KBM-7 (cell line): ENCODE measurements at regions not wholly inside any gene's neighbourhood (a gene's known extent, or its start where the extent isn't known, plus 50 kb on each side); places are given as distances from the start of the nearest gene placed in this dataset.
"Not testable (repeated sequence)": the region's sequence is repeated elsewhere in the genome, so short reads cannot be mapped to it uniquely, and the experiment has no call there.

ENCODE experiments used
- DNase-seq: peaks from one replicate; pipeline ENCODE4 v3.0.0-alpha.2; 2015
- in situ Hi-C: fragments of 300-500 bp; cut with MboI; formaldehyde crosslinking; loops from 2 replicates; pipeline ENCODE4 v1.14.3; 2020; ENCODE audit warnings: low sequenced_read_pairs, low pct_unique_long_range_greater_than_20kb, mixed read lengths

- no peak for DNase-seq
- in situ Hi-C loops, result no loop called here
Observed at GRCh38 chrX:2162695-2163094, 338.1 kb downstream of the DHRSX start.

- no peak for DNase-seq
- in situ Hi-C loops, result no loop called here
Observed at GRCh38 chrX:2159861-2160260, 340.9 kb downstream of the DHRSX start.

GRCh38 chrX:2159393-2159792 is 341.4 kb downstream of the DHRSX start:
- peak; percentile 92 for DNase-seq
- in situ Hi-C loops, result no loop called here

- no peak for DNase-seq
- in situ Hi-C loops, result no loop called here
Observed at GRCh38 chrX:2150722-2151121, 350.1 kb downstream of the DHRSX start.

GRCh38 chrX:2150014-2150413 is 350.8 kb downstream of the DHRSX start:
- in situ Hi-C loops, DNase-seq: not testable (repeated sequence)

- DNase-seq, in situ Hi-C loops: not testable (repeated sequence)
Observed at GRCh38 chrX:2149055-2149454, 351.7 kb downstream of the DHRSX start.

GRCh38 chrX:2147928-2148327 is 352.8 kb downstream of the DHRSX start:
- DNase-seq, result peak; percentile 87
- in situ Hi-C loops, result no loop called here

- DNase-seq, result peak; percentile 78
- in situ Hi-C loops, result no loop called here
Observed at GRCh38 chrX:2145692-2146367, 354.9 kb downstream of the DHRSX start.

- in situ Hi-C loops, result no loop called here
Observed at GRCh38 chrX:2137882-2138281, 362.9 kb downstream of the DHRSX start.

GRCh38 chrX:2136848-2137247 is 363.9 kb downstream of the DHRSX start:
- in situ Hi-C loops, result no loop called here
- DNase-seq, result no peak

More at GRCh38 chrX:2137882-2138281, 362.9 kb downstream of the DHRSX start:
- no peak for DNase-seq

GRCh38 chrX:2135421-2135820 is 365.4 kb downstream of the DHRSX start:
- in situ Hi-C loops, result no loop called here

GRCh38 chrX:2134782-2135181 is 366.0 kb downstream of the DHRSX start:
- no peak for DNase-seq
- in situ Hi-C loops, result no loop called here

More at GRCh38 chrX:2135421-2135820, 365.4 kb downstream of the DHRSX start:
- DNase-seq, result no peak
